ENCODE measurements at regions not wholly inside any gene's neighbourhood (a gene's known extent, or its start where the extent isn't known, plus 50 kb on each side); places are given as distances from the start of the nearest gene placed in this dataset.

GRCh38 chr10:4742217-4742616 is 83.8 kb upstream of the AKR1E2 start:
- Mint-ChIP-seq H3K4me1 (no peaks in the 10 kb centered on the region), H3K27me3 (peaks cover 20 to 60% of the 10 kb centered on the region in 2 donors), H3K4me3 (no peak overlapping the region), H3K9me3 (peaks cover 0 to 4% (median 0%) of the 10 kb centered on the region in 5 donors), H3K36me3 (no peaks in the 10 kb centered on the region), H3K27ac (no peak overlapping the region)
- DNase-seq, result no peak
- Histone ChIP-seq H3K4me1 (ENCODE audit: insufficient read depth, low read length) (no peaks in the 10 kb centered on the region), H3K36me3 (ENCODE audit: insufficient read depth, low read length) (no peaks in the 10 kb centered on the region), H3K9me3 (ENCODE audit: low read length) (no peaks in the 10 kb centered on the region), H3K27ac (ENCODE audit: low read depth, low read length) (no peak overlapping the region), H3K4me3 (ENCODE audit: low read length) (no peak overlapping the region), H3K27me3 (ENCODE audit: insufficient read depth, low read length, poor library complexity, severe bottlenecking) (peaks cover 5% of the 10 kb centered on the region)
- POLR2A ChIA-PET, result no interaction called here
- CTCF ChIA-PET, result no interaction called here

GRCh38 chr10:4740471-4740870 is 85.5 kb upstream of the AKR1E2 start:
- H3K36me3 ChIP-seq (ENCODE audit: insufficient read depth, low read length), result no peaks in the 10 kb centered on the region
- Mint-ChIP-seq H3K27me3 (peaks cover 17 to 59% of the 10 kb centered on the region in 2 donors), H3K27ac (no peak overlapping the region), H3K4me1 (no peaks in the 10 kb centered on the region), H3K36me3 (no peaks in the 10 kb centered on the region), H3K4me3 (no peak overlapping the region), H3K9me3 (peaks cover 0 to 4% (median 0%) of the 10 kb centered on the region in 5 donors)
- H3K27ac ChIP-seq (ENCODE audit: low read depth, low read length), result no peak overlapping the region
- H3K4me3 ChIP-seq (ENCODE audit: low read length), result no peak overlapping the region
- no peak for DNase-seq
- no peaks in the 10 kb centered on the region for H3K4me1 ChIP-seq (ENCODE audit: insufficient read depth, low read length)
- H3K9me3 ChIP-seq (ENCODE audit: low read length), result no peaks in the 10 kb centered on the region
- POLR2A ChIA-PET, result no interaction called here
- CTCF ChIA-PET, result interaction anchor here (1.4 kb wide), 1 partner anchor 26 kb away, joined by 4 read pairs; no protein-coding TSS in a partner anchor
- H3K27me3 ChIP-seq (ENCODE audit: insufficient read depth, low read length, poor library complexity, severe bottlenecking), result peaks cover 5% of the 10 kb centered on the region

- Histone ChIP-seq H3K4me1 (ENCODE audit: insufficient read depth, low read length) (no peaks in the 10 kb centered on the region), H3K9me3 (ENCODE audit: low read length) (no peaks in the 10 kb centered on the region), H3K36me3 (ENCODE audit: insufficient read depth, low read length) (no peaks in the 10 kb centered on the region), H3K27me3 (ENCODE audit: insufficient read depth, low read length, poor library complexity, severe bottlenecking) (no peaks in the 10 kb centered on the region), H3K4me3 (ENCODE audit: low read length) (no peak overlapping the region), H3K27ac (ENCODE audit: low read depth, low read length) (no peak overlapping the region)
- ChIA-PET POLR2A (no interaction called here), CTCF (no interaction called here)
- Mint-ChIP-seq H3K36me3 (no peaks in the 10 kb centered on the region), H3K4me1 (no peaks in the 10 kb centered on the region), H3K27me3 (peaks cover 12 to 44% of the 10 kb centered on the region in 2 donors), H3K27ac (no peak overlapping the region), H3K4me3 (no peak overlapping the region), H3K9me3 (no peaks in the 10 kb centered on the region)
- DNase-seq, result no peak
These were observed 89.4 kb upstream of the AKR1E2 start for GRCh38 chr10:4736608-4737007.

- CTCF ChIA-PET, result no interaction called here
- POLR2A ChIA-PET, result no interaction called here
- H3K9me3 ChIP-seq (ENCODE audit: low read length), result no peaks in the 10 kb centered on the region
These were observed 89.8 kb upstream of the AKR1E2 start for GRCh38 chr10:4736183-4736582.

GRCh38 chr10:4733843-4734224 is 92.2 kb upstream of the AKR1E2 start:
- Mint-ChIP-seq H3K4me3 (no peak overlapping the region), H3K27me3 (peaks cover 12 to 36% of the 10 kb centered on the region in 2 donors), H3K36me3 (no peaks in the 10 kb centered on the region), H3K27ac (no peak overlapping the region), H3K4me1 (no peaks in the 10 kb centered on the region), H3K9me3 (no peaks in the 10 kb centered on the region)
- POLR2A ChIA-PET, result no interaction called here
- Histone ChIP-seq H3K4me1 (ENCODE audit: insufficient read depth, low read length) (no peaks in the 10 kb centered on the region), H3K27ac (ENCODE audit: low read depth, low read length) (no peak overlapping the region), H3K4me3 (ENCODE audit: low read length) (no peak overlapping the region), H3K9me3 (ENCODE audit: low read length) (no peaks in the 10 kb centered on the region), H3K27me3 (ENCODE audit: insufficient read depth, low read length, poor library complexity, severe bottlenecking) (no peaks in the 10 kb centered on the region), H3K36me3 (ENCODE audit: insufficient read depth, low read length) (no peaks in the 10 kb centered on the region)
- CTCF ChIA-PET, result interaction anchor here (1.2 kb wide), 1 partner anchor 31 kb away, joined by 3 read pairs; no protein-coding TSS in a partner anchor
- DNase-seq, result no peak

More at GRCh38 chr10:4736183-4736582, 89.8 kb upstream of the AKR1E2 start:
- Histone ChIP-seq H3K27ac (ENCODE audit: low read depth, low read length) (no peak overlapping the region), H3K4me3 (ENCODE audit: low read length) (no peak overlapping the region), H3K36me3 (ENCODE audit: insufficient read depth, low read length) (no peaks in the 10 kb centered on the region), H3K4me1 (ENCODE audit: insufficient read depth, low read length) (no peaks in the 10 kb centered on the region), H3K27me3 (ENCODE audit: insufficient read depth, low read length, poor library complexity, severe bottlenecking) (no peaks in the 10 kb centered on the region)
- no peaks in the 10 kb centered on the region for H3K36me3 Mint-ChIP-seq
- no peaks in the 10 kb centered on the region for H3K4me1 Mint-ChIP-seq
- no peak overlapping the region for H3K27ac Mint-ChIP-seq
- peaks cover 12 to 44% of the 10 kb centered on the region in 2 donors for H3K27me3 Mint-ChIP-seq
- H3K9me3 Mint-ChIP-seq, result no peaks in the 10 kb centered on the region
- H3K4me3 Mint-ChIP-seq, result no peak overlapping the region
- DNase-seq, result no peak

GRCh38 chr10:4733150-4733842 is 92.7 kb upstream of the AKR1E2 start:
- POLR2A ChIA-PET, result no interaction called here
- no peak for DNase-seq
- H3K9me3 ChIP-seq (ENCODE audit: low read length), result no peaks in the 10 kb centered on the region
- Mint-ChIP-seq H3K4me1 (no peaks in the 10 kb centered on the region), H3K36me3 (no peaks in the 10 kb centered on the region), H3K4me3 (no peak overlapping the region), H3K9me3 (no peaks in the 10 kb centered on the region), H3K27ac (no peak overlapping the region), H3K27me3 (peaks cover 10 to 31% of the 10 kb centered on the region in 2 donors)
- CTCF ChIA-PET, result interaction anchor here (1.2 kb wide), 1 partner anchor 32 kb away, joined by 3 read pairs; no protein-coding TSS in a partner anchor
- no peaks in the 10 kb centered on the region for H3K4me1 ChIP-seq (ENCODE audit: insufficient read depth, low read length)
- no peak overlapping the region for H3K27ac ChIP-seq (ENCODE audit: low read depth, low read length)
- H3K4me3 ChIP-seq (ENCODE audit: low read length), result no peak overlapping the region
- H3K27me3 ChIP-seq (ENCODE audit: insufficient read depth, low read length, poor library complexity, severe bottlenecking), result no peaks in the 10 kb centered on the region
- H3K36me3 ChIP-seq (ENCODE audit: insufficient read depth, low read length), result no peaks in the 10 kb centered on the region

GRCh38 chr10:4730998-4731397 is 95.0 kb upstream of the AKR1E2 start:
- H3K36me3 Mint-ChIP-seq, result no peaks in the 10 kb centered on the region
- Histone ChIP-seq H3K27me3 (ENCODE audit: insufficient read depth, low read length, poor library complexity, severe bottlenecking) (no peaks in the 10 kb centered on the region), H3K36me3 (ENCODE audit: insufficient read depth, low read length) (no peaks in the 10 kb centered on the region), H3K27ac (ENCODE audit: low read depth, low read length) (no peak overlapping the region), H3K4me1 (ENCODE audit: insufficient read depth, low read length) (no peaks in the 10 kb centered on the region), H3K9me3 (ENCODE audit: low read length) (no peaks in the 10 kb centered on the region), H3K4me3 (ENCODE audit: low read length) (no peak overlapping the region)
- POLR2A ChIA-PET, result no interaction called here
- DNase-seq, result no peak
- H3K9me3 Mint-ChIP-seq, result no peaks in the 10 kb centered on the region
- no peak overlapping the region for H3K27ac Mint-ChIP-seq
- no peaks in the 10 kb centered on the region for H3K4me1 Mint-ChIP-seq
- no peak overlapping the region for H3K4me3 Mint-ChIP-seq
- CTCF ChIA-PET, result no interaction called here
- H3K27me3 Mint-ChIP-seq, result peaks cover 6 to 34% of the 10 kb centered on the region in 2 donors

- H3K27ac ChIP-seq (ENCODE audit: low read depth, low read length), result no peak overlapping the region
- H3K4me3 ChIP-seq (ENCODE audit: low read length), result no peak overlapping the region
- no peak overlapping the region for H3K4me3 Mint-ChIP-seq
- H3K27me3 ChIP-seq (ENCODE audit: insufficient read depth, low read length, poor library complexity, severe bottlenecking), result no peaks in the 10 kb centered on the region
- no peak for DNase-seq
- H3K9me3 ChIP-seq (ENCODE audit: low read length), result no peaks in the 10 kb centered on the region
- no peaks in the 10 kb centered on the region for H3K4me1 Mint-ChIP-seq
- H3K27ac Mint-ChIP-seq, result no peak overlapping the region
- peaks cover 5 to 27% of the 10 kb centered on the region in 2 donors for H3K27me3 Mint-ChIP-seq
- no peaks in the 10 kb centered on the region for H3K4me1 ChIP-seq (ENCODE audit: insufficient read depth, low read length)
- ChIA-PET POLR2A (no interaction called here), CTCF (no interaction called here)
- no peaks in the 10 kb centered on the region for H3K36me3 ChIP-seq (ENCODE audit: insufficient read depth, low read length)
- H3K9me3 Mint-ChIP-seq, result no peaks in the 10 kb centered on the region
- H3K36me3 Mint-ChIP-seq, result no peaks in the 10 kb centered on the region
These were observed 99.9 kb upstream of the AKR1E2 start for GRCh38 chr10:4725917-4726606.

Data from CD8-positive, alpha-beta memory T cell (primary cell).